ENCODE measurements at regions not wholly inside any gene's neighbourhood (a gene's known extent, or its start where the extent isn't known, plus 50 kb on each side); places are given as distances from the start of the nearest gene placed in this dataset.

GRCh38 chr4:186900984-186901383, 177.3 kb upstream of the FAT1 start:
- peaks cover 30% of the 10 kb centered on the region for H3K9me3 Mint-ChIP-seq
- no peak overlapping the region for H3K4me3 Mint-ChIP-seq
- H3K36me3 Mint-ChIP-seq (ENCODE audit: low read depth): no peaks in the 10 kb centered on the region
- DNase-seq (ENCODE audit: low spot score): no peak
- H3K27ac Mint-ChIP-seq: no peak overlapping the region
- no peaks in the 10 kb centered on the region for H3K4me1 Mint-ChIP-seq (ENCODE audit: low read depth)
- H3K27me3 Mint-ChIP-seq (ENCODE audit: low read depth): no peaks in the 10 kb centered on the region

GRCh38 chr4:186901850-186902249, 178.2 kb upstream of the FAT1 start:
- Mint-ChIP-seq H3K36me3 (ENCODE audit: low read depth) (no peaks in the 10 kb centered on the region), H3K27ac (no peak overlapping the region), H3K4me3 (no peak overlapping the region), H3K27me3 (ENCODE audit: low read depth) (no peaks in the 10 kb centered on the region), H3K4me1 (ENCODE audit: low read depth) (no peaks in the 10 kb centered on the region), H3K9me3 (peaks cover 29% of the 10 kb centered on the region)
- DNase-seq (ENCODE audit: low spot score): no peak

GRCh38 chr4:186902361-186902760, 178.7 kb upstream of the FAT1 start:
- no peak for DNase-seq (ENCODE audit: low spot score)
- Mint-ChIP-seq H3K36me3 (ENCODE audit: low read depth) (no peaks in the 10 kb centered on the region), H3K4me3 (no peak overlapping the region), H3K27me3 (ENCODE audit: low read depth) (no peaks in the 10 kb centered on the region), H3K4me1 (ENCODE audit: low read depth) (no peaks in the 10 kb centered on the region), H3K9me3 (peaks cover 29% of the 10 kb centered on the region), H3K27ac (no peak overlapping the region)

GRCh38 chr4:186904101-186904500, 180.4 kb upstream of the FAT1 start:
- Mint-ChIP-seq H3K4me1 (ENCODE audit: low read depth) (no peaks in the 10 kb centered on the region), H3K36me3 (ENCODE audit: low read depth) (no peaks in the 10 kb centered on the region), H3K4me3 (no peak overlapping the region), H3K27me3 (ENCODE audit: low read depth) (no peaks in the 10 kb centered on the region), H3K27ac (no peak overlapping the region), H3K9me3 (peaks cover 24% of the 10 kb centered on the region)
- DNase-seq (ENCODE audit: low spot score): no peak

- Mint-ChIP-seq H3K9me3 (peaks cover 24% of the 10 kb centered on the region), H3K4me3 (no peak overlapping the region), H3K36me3 (ENCODE audit: low read depth) (no peaks in the 10 kb centered on the region), H3K27ac (no peak overlapping the region), H3K4me1 (ENCODE audit: low read depth) (no peaks in the 10 kb centered on the region), H3K27me3 (ENCODE audit: low read depth) (no peaks in the 10 kb centered on the region)
- DNase-seq (ENCODE audit: low spot score): no peak
Observed at GRCh38 chr4:186906722-186907121, 183.1 kb upstream of the FAT1 start.

GRCh38 chr4:186910385-186910784, 186.7 kb upstream of the FAT1 start:
- no peaks in the 10 kb centered on the region for H3K4me1 Mint-ChIP-seq (ENCODE audit: low read depth)
- H3K9me3 Mint-ChIP-seq: peaks cover 16% of the 10 kb centered on the region
- no peak overlapping the region for H3K4me3 Mint-ChIP-seq
- no peak overlapping the region for H3K27ac Mint-ChIP-seq
- no peak for DNase-seq (ENCODE audit: low spot score)
- H3K36me3 Mint-ChIP-seq (ENCODE audit: low read depth): no peaks in the 10 kb centered on the region
- H3K27me3 Mint-ChIP-seq (ENCODE audit: low read depth): no peaks in the 10 kb centered on the region

- Mint-ChIP-seq H3K27me3 (ENCODE audit: low read depth) (no peaks in the 10 kb centered on the region), H3K36me3 (ENCODE audit: low read depth) (no peaks in the 10 kb centered on the region), H3K4me1 (ENCODE audit: low read depth) (no peaks in the 10 kb centered on the region), H3K4me3 (no peak overlapping the region), H3K27ac (no peak overlapping the region), H3K9me3 (peaks cover 8% of the 10 kb centered on the region)
- no peak for DNase-seq (ENCODE audit: low spot score)
Observed at GRCh38 chr4:186912606-186913005, 188.9 kb upstream of the FAT1 start.

- Mint-ChIP-seq H3K4me3 (no peak overlapping the region), H3K9me3 (peaks cover 23% of the 10 kb centered on the region), H3K27me3 (ENCODE audit: low read depth) (no peaks in the 10 kb centered on the region), H3K36me3 (ENCODE audit: low read depth) (no peaks in the 10 kb centered on the region), H3K27ac (no peak overlapping the region), H3K4me1 (ENCODE audit: low read depth) (no peaks in the 10 kb centered on the region)
- DNase-seq (ENCODE audit: low spot score): no peak
Observed at GRCh38 chr4:186915816-186916215, 192.2 kb upstream of the FAT1 start.

- Mint-ChIP-seq H3K27ac (no peak overlapping the region), H3K9me3 (peaks cover 23% of the 10 kb centered on the region), H3K27me3 (ENCODE audit: low read depth) (no peaks in the 10 kb centered on the region), H3K4me3 (no peak overlapping the region), H3K36me3 (ENCODE audit: low read depth) (no peaks in the 10 kb centered on the region), H3K4me1 (ENCODE audit: low read depth) (no peaks in the 10 kb centered on the region)
- no peak for DNase-seq (ENCODE audit: low spot score)
Observed at GRCh38 chr4:186917136-186917535, 193.5 kb upstream of the FAT1 start.

GRCh38 chr4:186918466-186918865, 194.8 kb upstream of the FAT1 start:
- Mint-ChIP-seq H3K36me3 (ENCODE audit: low read depth) (no peaks in the 10 kb centered on the region), H3K27me3 (ENCODE audit: low read depth) (no peaks in the 10 kb centered on the region), H3K27ac (no peak overlapping the region), H3K4me3 (no peak overlapping the region), H3K4me1 (ENCODE audit: low read depth) (no peaks in the 10 kb centered on the region), H3K9me3 (peaks cover 18% of the 10 kb centered on the region)
- no peak for DNase-seq (ENCODE audit: low spot score)

- no peaks in the 10 kb centered on the region for H3K27me3 Mint-ChIP-seq (ENCODE audit: low read depth)
- H3K4me3 Mint-ChIP-seq: no peak overlapping the region
- no peak overlapping the region for H3K27ac Mint-ChIP-seq
- H3K36me3 Mint-ChIP-seq (ENCODE audit: low read depth): no peaks in the 10 kb centered on the region
- H3K9me3 Mint-ChIP-seq: peaks cover 21% of the 10 kb centered on the region
- DNase-seq (ENCODE audit: low spot score): no peak
- H3K4me1 Mint-ChIP-seq (ENCODE audit: low read depth): no peaks in the 10 kb centered on the region
Observed at GRCh38 chr4:186919340-186919739, 195.7 kb upstream of the FAT1 start.

GRCh38 chr4:186920483-186920882, 196.8 kb upstream of the FAT1 start:
- H3K4me1 Mint-ChIP-seq (ENCODE audit: low read depth): no peaks in the 10 kb centered on the region

GRCh38 chr4:186920992-186921391, 197.3 kb upstream of the FAT1 start:
- no peak for DNase-seq (ENCODE audit: low spot score)
- peaks cover 27% of the 10 kb centered on the region for H3K9me3 Mint-ChIP-seq
- H3K36me3 Mint-ChIP-seq (ENCODE audit: low read depth): no peaks in the 10 kb centered on the region
- no peaks in the 10 kb centered on the region for H3K4me1 Mint-ChIP-seq (ENCODE audit: low read depth)
- no peak overlapping the region for H3K27ac Mint-ChIP-seq
- H3K4me3 Mint-ChIP-seq: no peak overlapping the region
- no peaks in the 10 kb centered on the region for H3K27me3 Mint-ChIP-seq (ENCODE audit: low read depth)

More at GRCh38 chr4:186920483-186920882, 196.8 kb upstream of the FAT1 start:
- no peak for DNase-seq (ENCODE audit: low spot score)
- Mint-ChIP-seq H3K36me3 (ENCODE audit: low read depth) (no peaks in the 10 kb centered on the region), H3K27me3 (ENCODE audit: low read depth) (no peaks in the 10 kb centered on the region), H3K27ac (no peak overlapping the region), H3K4me3 (no peak overlapping the region), H3K9me3 (peaks cover 27% of the 10 kb centered on the region)

GRCh38 chr4:186924723-186925122, 201.1 kb upstream of the FAT1 start:
- Mint-ChIP-seq H3K27me3 (ENCODE audit: low read depth) (no peaks in the 10 kb centered on the region), H3K27ac (no peak overlapping the region)

GRCh38 chr4:186927624-186928023, 204.0 kb upstream of the FAT1 start:
- no peak overlapping the region for H3K4me3 Mint-ChIP-seq
- peaks cover 27% of the 10 kb centered on the region for H3K9me3 Mint-ChIP-seq

More at GRCh38 chr4:186924723-186925122, 201.1 kb upstream of the FAT1 start:
- no peak for DNase-seq (ENCODE audit: low spot score)
- Mint-ChIP-seq H3K36me3 (ENCODE audit: low read depth) (no peaks in the 10 kb centered on the region), H3K4me3 (no peak overlapping the region), H3K9me3 (peaks cover 17% of the 10 kb centered on the region), H3K4me1 (ENCODE audit: low read depth) (no peaks in the 10 kb centered on the region)

More at GRCh38 chr4:186927624-186928023, 204.0 kb upstream of the FAT1 start:
- no peak for DNase-seq (ENCODE audit: low spot score)
- H3K27ac Mint-ChIP-seq: no peak overlapping the region
- no peaks in the 10 kb centered on the region for H3K4me1 Mint-ChIP-seq (ENCODE audit: low read depth)
- no peaks in the 10 kb centered on the region for H3K36me3 Mint-ChIP-seq (ENCODE audit: low read depth)
- no peaks in the 10 kb centered on the region for H3K27me3 Mint-ChIP-seq (ENCODE audit: low read depth)

All from T-helper 2 cell treated with Interferon-gamma antibody and Interleukin-4, amounts not matched to agents 5 μg/mL and 100 μg/mL, for 36 hours (primary cell).